Endothelial cell of umbilical vein (primary cell): ENCODE measurements at regions not wholly inside any gene's neighbourhood (a gene's known extent, or its start where the extent isn't known, plus 50 kb on each side); places are given as distances from the start of the nearest gene placed in this dataset.

Experiments used
- BruUV-seq: library from RNA; stranded (reverse); fragments of 400-500 nt; replicated peaks from 2 replicates; lab custom pipeline; 2021; lab: Mats Ljungman, UMichigan
- CTCF ChIA-PET: fragments of 300-600, 350-600 bp; sonication (Branson Sonifier 250); formaldehyde crosslinking; loops from one replicate; lab custom pipeline; 2021; ENCODE audit warnings: antibody characterized with exemption, inconsistent platforms; lab: Charles Lee
- POLR2A ChIA-PET: fragments of 300-600, 350-600 bp; sonication (Branson Sonifier 250); formaldehyde crosslinking; loops from one replicate; lab custom pipeline; 2021; ENCODE audit warnings: antibody characterized with exemption, inconsistent platforms; lab: Charles Lee
- DNase-seq: peaks from one replicate; pipeline ENCODE4 v3.0.0-alpha.2; 2011; ENCODE audit warnings: low read depth, low spot score
- FAIRE-seq: peaks from 2 replicates; lab custom pipeline; 2011; peaks lifted over from hg19 to GRCh38; lab: Jason Lieb, UNC
- H2AFZ ChIP-seq: 2 replicates; pipeline ENCODE4 v1.6.0; 2012; ENCODE audit warnings: low read depth, low read length, control low read depth, inconsistent platforms
- H3K27ac ChIP-seq: 2 replicates; pipeline ENCODE4 v1.5.1; 2011; ENCODE audit warnings: low read depth, mild to moderate bottlenecking, control low read depth, low read length, moderate library complexity; ENCODE audit not compliant: insufficient read depth
- H3K27me3 ChIP-seq, 2 experiments: 2 replicates each; pipeline versions ENCODE4 v1.6.0 to v1.6.1; 2011; ENCODE audit warnings: low read length in 2 of 2, mixed read lengths in 1 of 2; ENCODE audit not compliant: control insufficient read depth in 2 of 2, insufficient read depth in 2 of 2
- H3K36me3 ChIP-seq, 2 experiments: 2 replicates in 1 of 2; 3 replicates in 1 of 2; pipeline ENCODE4 v1.5.1; 2011; ENCODE audit warnings: low read length in 2 of 2, mild to moderate bottlenecking in 1 of 2, moderate library complexity in 1 of 2; ENCODE audit not compliant: control insufficient read depth in 2 of 2, insufficient read depth in 2 of 2; ENCODE audit errors: extremely low read depth in 1 of 2
- H3K4me1 ChIP-seq: 3 replicates; pipeline ENCODE4 v1.5.1; 2011; ENCODE audit warnings: mild to moderate bottlenecking, low read length; ENCODE audit not compliant: control insufficient read depth, insufficient read depth; ENCODE audit errors: extremely low read depth
- H3K4me2 ChIP-seq: 2 replicates; pipeline ENCODE4 v1.6.1; 2011; ENCODE audit warnings: low read length, control low read depth, mixed read lengths; ENCODE audit not compliant: insufficient read depth
- H3K4me3 ChIP-seq, 3 experiments: fragments of 200-600 bp in 1 of 3; sonication (generic), shearing (Covaris generic) in 1 of 3; replicated peaks in 1 of 3; 2 replicates each; pipeline ENCODE4 v1.5.1; 2011 to 2016; ENCODE audit warnings: control low read depth in 3 of 3, low read length in 3 of 3, mild to moderate bottlenecking in 2 of 3, inconsistent platforms in 1 of 3, low read depth in 1 of 3, moderate library complexity in 1 of 3; ENCODE audit not compliant: insufficient read depth in 1 of 3
- H3K79me2 ChIP-seq: 2 replicates; pipeline ENCODE4 v1.6.0; 2012; ENCODE audit warnings: low read length, inconsistent platforms; ENCODE audit not compliant: control insufficient read depth, insufficient read depth
- H3K9ac ChIP-seq: replicated peaks from 2 replicates; pipeline ENCODE3; 2011; ENCODE audit warnings: low read length, control low read depth; ENCODE audit not compliant: insufficient read depth; ENCODE audit errors: extremely low read depth
- H3K9me1 ChIP-seq: replicated peaks from 3 replicates; pipeline ENCODE4 v1.6.0; 2011; ENCODE audit warnings: mild to moderate bottlenecking, low read length; ENCODE audit not compliant: control insufficient read depth, insufficient read depth; ENCODE audit errors: extremely low read depth
- H3K9me3 ChIP-seq: replicated peaks from 2 replicates; pipeline ENCODE4 v1.5.1; 2012; ENCODE audit warnings: low read length, inconsistent platforms; ENCODE audit not compliant: control insufficient read depth, insufficient read depth
- H4K20me1 ChIP-seq: replicated peaks from 2 replicates; pipeline ENCODE3; 2011; ENCODE audit warnings: mild to moderate bottlenecking, low read length; ENCODE audit not compliant: control insufficient read depth, insufficient read depth; ENCODE audit errors: extremely low read depth
- CTCF ChIP-seq, 2 donors: IDR thresholded peaks; 1 replicate in 1 of 2; 2 replicates in 1 of 2; pipeline ENCODE4 v1.5.1; 2011; ENCODE audit warnings: low read length in 2 of 2, mild to moderate bottlenecking in 2 of 2, moderate library complexity in 2 of 2, control low read depth in 1 of 2, inconsistent platforms in 1 of 2, low read depth in 1 of 2; ENCODE audit not compliant: insufficient read depth in 1 of 2; ENCODE audit errors: extremely low read depth in 1 of 2
- EZH2 ChIP-seq: IDR thresholded peaks from 2 replicates; pipeline ENCODE4 v1.6.1; 2012; ENCODE audit warnings: borderline replicate concordance, low read depth, mild to moderate bottlenecking, moderate library complexity, low read length, inconsistent platforms; ENCODE audit not compliant: severe bottlenecking
- FOS ChIP-seq: IDR thresholded peaks from 2 replicates; pipeline ENCODE4 v1.6.1; 2011; ENCODE audit warnings: mild to moderate bottlenecking, low read length, moderate library complexity, borderline replicate concordance; ENCODE audit not compliant: insufficient read depth
- GATA2 ChIP-seq: IDR thresholded peaks from 2 replicates; pipeline ENCODE4 v1.7.0; 2011; ENCODE audit warnings: low read depth, mild to moderate bottlenecking, moderate library complexity, mixed read lengths, low read length; ENCODE audit not compliant: insufficient read length, insufficient read depth
- JUN ChIP-seq: IDR thresholded peaks from 2 replicates; pipeline ENCODE4 v1.6.1; 2011; ENCODE audit warnings: borderline replicate concordance, low read depth; ENCODE audit not compliant: insufficient read length, insufficient read depth
- MAX ChIP-seq: IDR thresholded peaks from 2 replicates; pipeline ENCODE4 v1.6.1; 2011; ENCODE audit not compliant: insufficient read depth, insufficient read length
- MYC ChIP-seq: IDR thresholded peaks from one replicate; pipeline ENCODE4 v1.6.1; 2011; ENCODE audit warnings: mild to moderate bottlenecking, low read depth, low read length
- POLR2A ChIP-seq: IDR thresholded peaks from 2 replicates; pipeline ENCODE4 v1.6.1; 2012; ENCODE audit warnings: low read depth, mild to moderate bottlenecking, control low read depth, low read length
- POLR2AphosphoS5 ChIP-seq: IDR thresholded peaks from 2 replicates; pipeline ENCODE4 v1.6.1; 2012; ENCODE audit warnings: low read depth, mild to moderate bottlenecking, control low read depth, low read length, moderate library complexity; ENCODE audit not compliant: insufficient read depth
- dilution Hi-C: fragments of 300-500 bp; cut with MboI; formaldehyde crosslinking; loops from one replicate; pipeline ENCODE4 v1.15.0; 2019; ENCODE audit warnings: low sequenced_read_pairs; ENCODE audit not compliant: extremely low pct_ligation_motif_present
- intact Hi-C: fragments of 100-400 bp; cut with micrococcal nuclease; formaldehyde crosslinking; loops from one replicate; pipeline ENCODE4 v1.10.0; 2022

GRCh38 chr2:221109552-221109951 lies 462.6 kb downstream of the EPHA4 start:
- H2AFZ ChIP-seq: no peak overlapping the region
- DNase-seq: no peak
- CTCF ChIA-PET: interaction anchor here (1.4 kb wide), 1 partner anchor 98 kb away, joined by 3 read pairs; no protein-coding TSS in a partner anchor
- FAIRE-seq: no peak
- H3K9ac ChIP-seq: no peak overlapping the region
- no peak overlapping the region for H3K27ac ChIP-seq
- H3K36me3 ChIP-seq: no peaks in the 10 kb centered on the region
- H3K4me3 ChIP-seq: no peak overlapping the region
- POLR2A ChIA-PET: no interaction called here
- no peaks in the 10 kb centered on the region for H4K20me1 ChIP-seq
- dilution Hi-C loops: no loop called here
- no peaks in the 10 kb centered on the region for H3K9me1 ChIP-seq
- peaks cover 3% of the 10 kb centered on the region for H3K4me1 ChIP-seq
- no peak overlapping the region for H3K4me2 ChIP-seq
- no peaks in the 10 kb centered on the region for H3K9me3 ChIP-seq
- TF ChIP-seq MYC (no peak), JUN (no peak), FOS (no peak), EZH2 (no peak), GATA2 (no peak), CTCF (IDR thresholded peaks at IDR 0.05; ENCODE audit: extremely low read depth in 1 of 2, insufficient read depth in 1 of 2, low read depth in 1 of 2, low read length in 2 of 2) (no peak), POLR2AphosphoS5 (no peak), MAX (no peak), POLR2A (no peak)
- no peaks in the 10 kb centered on the region for H3K27me3 ChIP-seq
- BruUV-seq: no TSS peak
- H3K79me2 ChIP-seq: no peaks in the 10 kb centered on the region
- intact Hi-C loops: no loop called here
